Suprapubic skin (tissue), 4 donors: ENCODE measurements at regions not wholly inside any gene's neighbourhood (a gene's known extent, or its start where the extent isn't known, plus 50 kb on each side); places are given as distances from the start of the nearest gene placed in this dataset.

Experiments used
- DNase-seq, 2 donors: peaks; one replicate each; pipeline ENCODE4 v3.0.0-alpha.2; 2019; ENCODE audit warnings: low spot score in 2 of 2
- H3K27ac ChIP-seq: fragments of 200-600 bp; sonication (generic); one replicate; pipeline ENCODE4 v1.5.1; 2019
- H3K27me3 ChIP-seq: fragments of 200-600 bp; sonication (generic); one replicate; pipeline ENCODE4 v1.5.1; 2019
- H3K36me3 ChIP-seq: fragments of 200-600 bp; sonication (generic); one replicate; pipeline ENCODE4 v1.5.1; 2019
- H3K4me1 ChIP-seq: fragments of 200-600 bp; sonication (generic); one replicate; pipeline ENCODE4 v1.5.1; 2019
- H3K4me3 ChIP-seq: fragments of 200-600 bp; sonication (generic); one replicate; pipeline ENCODE4 v1.5.1; 2019; ENCODE audit warnings: mild to moderate bottlenecking
- H3K9me3 ChIP-seq: fragments of 200-600 bp; sonication (generic); one replicate; pipeline ENCODE4 v1.5.1; 2019
- EP300 ChIP-seq: sonication (generic); formaldehyde crosslinking; IDR thresholded peaks from one replicate; pipeline ENCODE4 v1.6.1; 2017; ENCODE audit warnings: antibody characterized with exemption
- POLR2A ChIP-seq, 2 donors: fragments of 450-650 bp; IDR thresholded peaks; one replicate each; pipeline ENCODE4 v1.6.1; 2017; ENCODE audit warnings: antibody characterized with exemption in 2 of 2, mild to moderate bottlenecking in 2 of 2, moderate library complexity in 2 of 2
- POLR2AphosphoS5 ChIP-seq, 3 donors: sonication (generic); formaldehyde crosslinking; IDR thresholded peaks; one replicate each; pipeline ENCODE4 v1.6.1; 2017; ENCODE audit warnings: antibody characterized with exemption in 3 of 3
- WGBS: methylation state at CpG from one replicate; pipeline ENCODE4 v1.1.5; 2018; 5-methylcytosine and 5-hydroxymethylcytosine counted together
- TF ChIP-seq, protein P1 (sequence below), 2 donors: fragments of 200-600 bp in 1 of 2; fragments of 450-650 bp in 1 of 2; sonication (generic) in 1 of 2; IDR thresholded peaks; one replicate each; pipeline ENCODE4 v1.5.1; 2016 to 2019; ENCODE audit warnings: antibody characterized with exemption in 2 of 2, mild to moderate bottlenecking in 1 of 2, moderate library complexity in 1 of 2

DNA sequence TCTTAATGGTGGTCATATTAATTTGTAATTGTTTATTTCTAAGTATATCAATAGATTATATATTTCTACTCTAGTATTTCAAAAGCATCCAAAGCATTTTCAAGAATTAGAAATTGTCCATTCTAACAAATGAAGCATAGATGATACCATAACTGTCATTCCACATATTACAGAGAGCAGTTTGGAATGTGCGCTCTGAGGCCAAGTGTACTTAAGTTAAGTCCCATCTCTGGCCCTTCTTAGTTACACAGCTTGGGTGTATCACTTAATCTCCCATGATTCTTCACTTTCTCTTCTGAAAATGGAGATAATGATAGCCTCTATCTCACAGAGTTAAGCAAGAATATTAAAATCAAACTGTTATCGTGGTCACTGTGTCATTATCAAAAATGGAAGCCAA, 281.1 kb downstream of the MRPL39 start:
- Histone ChIP-seq H3K4me3 (no peak overlapping the region), H3K9me3 (no peaks in the 10 kb centered on the region), H3K4me1 (no peaks in the 10 kb centered on the region), H3K36me3 (no peaks in the 10 kb centered on the region), H3K27ac (no peak overlapping the region), H3K27me3 (no peaks in the 10 kb centered on the region)
- DNase-seq = no peak
- 88% methylated on average over 2 of the region's 2 CpGs for WGBS
- TF ChIP-seq, protein P1, sequence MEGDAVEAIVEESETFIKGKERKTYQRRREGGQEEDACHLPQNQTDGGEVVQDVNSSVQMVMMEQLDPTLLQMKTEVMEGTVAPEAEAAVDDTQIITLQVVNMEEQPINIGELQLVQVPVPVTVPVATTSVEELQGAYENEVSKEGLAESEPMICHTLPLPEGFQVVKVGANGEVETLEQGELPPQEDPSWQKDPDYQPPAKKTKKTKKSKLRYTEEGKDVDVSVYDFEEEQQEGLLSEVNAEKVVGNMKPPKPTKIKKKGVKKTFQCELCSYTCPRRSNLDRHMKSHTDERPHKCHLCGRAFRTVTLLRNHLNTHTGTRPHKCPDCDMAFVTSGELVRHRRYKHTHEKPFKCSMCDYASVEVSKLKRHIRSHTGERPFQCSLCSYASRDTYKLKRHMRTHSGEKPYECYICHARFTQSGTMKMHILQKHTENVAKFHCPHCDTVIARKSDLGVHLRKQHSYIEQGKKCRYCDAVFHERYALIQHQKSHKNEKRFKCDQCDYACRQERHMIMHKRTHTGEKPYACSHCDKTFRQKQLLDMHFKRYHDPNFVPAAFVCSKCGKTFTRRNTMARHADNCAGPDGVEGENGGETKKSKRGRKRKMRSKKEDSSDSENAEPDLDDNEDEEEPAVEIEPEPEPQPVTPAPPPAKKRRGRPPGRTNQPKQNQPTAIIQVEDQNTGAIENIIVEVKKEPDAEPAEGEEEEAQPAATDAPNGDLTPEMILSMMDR (IDR thresholded peaks at IDR 0.05) = no peak
- TF ChIP-seq POLR2AphosphoS5 (IDR thresholded peaks at IDR 0.05) (no peak), EP300 (no peak), POLR2A (IDR thresholded peaks at IDR 0.05) (no peak)

DNA sequence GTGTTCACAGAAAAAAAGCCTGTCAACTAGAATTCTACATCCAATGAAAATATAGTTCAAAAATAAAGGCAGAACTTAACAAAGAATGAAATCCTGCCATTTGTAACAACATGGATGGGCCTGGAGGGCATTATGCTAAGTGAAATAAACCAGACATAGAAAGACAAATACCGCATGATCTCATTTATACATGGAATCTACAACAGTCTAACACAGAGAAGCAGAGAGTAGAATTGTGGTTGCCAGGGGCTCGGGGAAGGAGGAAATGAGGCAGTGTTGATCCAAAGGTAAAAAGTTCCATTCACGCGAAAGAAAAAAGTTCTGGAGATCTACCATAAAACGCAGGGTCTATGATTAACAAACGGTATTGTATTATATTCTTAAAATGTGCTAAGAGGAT, 282.6 kb downstream of the MRPL39 start:
- no peak for TF ChIP-seq POLR2AphosphoS5 (IDR thresholded peaks at IDR 0.05)
- no peak for TF ChIP-seq EP300
- TF ChIP-seq, protein P1 (IDR thresholded peaks at IDR 0.05) = no peak
- TF ChIP-seq POLR2A (IDR thresholded peaks at IDR 0.05) = no peak
- no peak for DNase-seq
- no peaks in the 10 kb centered on the region for H3K36me3 ChIP-seq
- H3K4me1 ChIP-seq = no peaks in the 10 kb centered on the region
- no peak overlapping the region for H3K27ac ChIP-seq
- 69% methylated on average over 6 of the region's 6 CpGs for WGBS
- no peaks in the 10 kb centered on the region for H3K27me3 ChIP-seq
- no peak overlapping the region for H3K4me3 ChIP-seq
- no peaks in the 10 kb centered on the region for H3K9me3 ChIP-seq

DNA sequence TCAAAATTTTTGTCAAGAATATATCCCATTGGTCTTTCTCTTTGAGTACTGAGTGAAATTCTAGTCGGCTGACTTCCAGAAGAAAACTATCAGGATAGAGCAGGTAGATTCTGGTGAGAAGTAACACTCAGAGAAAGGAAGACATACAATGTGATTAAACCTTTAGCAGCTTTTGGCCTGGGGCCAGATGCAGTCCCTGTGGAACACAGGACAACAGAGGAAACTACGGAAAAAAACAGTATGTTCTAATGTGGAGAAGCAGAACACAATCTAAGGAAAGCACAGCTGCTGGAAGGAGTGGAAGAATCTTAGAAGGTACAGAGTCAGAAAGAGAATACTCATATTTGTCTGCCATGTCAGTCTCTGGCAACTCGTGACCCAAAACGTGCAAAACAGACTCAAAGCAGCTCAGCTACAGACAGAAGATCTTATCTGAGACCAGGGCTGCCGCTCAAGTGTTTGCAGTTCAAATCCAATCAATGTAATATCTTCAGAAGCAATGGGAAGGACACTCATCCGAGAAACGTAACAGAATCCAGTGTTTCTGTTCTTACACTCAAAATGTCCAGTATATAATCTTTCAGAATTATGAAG, 283.8 kb downstream of the MRPL39 start:
- no peaks in the 10 kb centered on the region for H3K27me3 ChIP-seq
- H3K27ac ChIP-seq = no peak overlapping the region
- H3K4me3 ChIP-seq = no peak overlapping the region
- no peaks in the 10 kb centered on the region for H3K9me3 ChIP-seq
- 77% methylated on average over 7 of the region's 7 CpGs for WGBS
- TF ChIP-seq EP300 (no peak), POLR2AphosphoS5 (IDR thresholded peaks at IDR 0.05) (no peak), POLR2A (IDR thresholded peaks at IDR 0.05) (no peak)
- DNase-seq = no peak
- H3K36me3 ChIP-seq = no peaks in the 10 kb centered on the region
- no peaks in the 10 kb centered on the region for H3K4me1 ChIP-seq

DNA sequence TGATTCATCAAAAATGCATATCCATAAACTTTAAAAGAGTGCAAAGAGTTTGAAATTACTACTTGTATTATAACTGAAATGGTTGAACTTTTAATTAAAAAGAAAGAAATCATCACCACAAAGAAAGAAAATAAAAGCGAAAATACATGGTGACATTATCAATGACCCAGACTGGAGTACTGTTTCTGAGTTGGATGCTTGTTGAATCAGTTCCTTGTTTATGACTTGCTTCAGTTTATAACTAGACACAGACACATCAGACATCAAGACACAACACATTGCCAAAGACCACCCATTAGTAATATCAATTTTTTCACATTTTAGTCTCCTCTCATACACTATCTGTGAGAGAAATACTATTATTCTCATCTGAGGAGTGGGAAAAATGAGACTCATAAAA, 293.0 kb downstream of the MRPL39 start:
- no peak for DNase-seq
- H3K36me3 ChIP-seq = no peaks in the 10 kb centered on the region
- no peaks in the 10 kb centered on the region for H3K9me3 ChIP-seq
- TF ChIP-seq POLR2AphosphoS5 (IDR thresholded peaks at IDR 0.05) (no peak), EP300 (no peak), POLR2A (IDR thresholded peaks at IDR 0.05) (no peak)
- TF ChIP-seq, protein P1 (IDR thresholded peaks at IDR 0.05) = no peak
- H3K4me3 ChIP-seq = no peak overlapping the region
- no peaks in the 10 kb centered on the region for H3K4me1 ChIP-seq
- WGBS = 77% methylated on average over 1 of the region's 1 CpG
- no peak overlapping the region for H3K27ac ChIP-seq
- H3K27me3 ChIP-seq = no peaks in the 10 kb centered on the region

DNA sequence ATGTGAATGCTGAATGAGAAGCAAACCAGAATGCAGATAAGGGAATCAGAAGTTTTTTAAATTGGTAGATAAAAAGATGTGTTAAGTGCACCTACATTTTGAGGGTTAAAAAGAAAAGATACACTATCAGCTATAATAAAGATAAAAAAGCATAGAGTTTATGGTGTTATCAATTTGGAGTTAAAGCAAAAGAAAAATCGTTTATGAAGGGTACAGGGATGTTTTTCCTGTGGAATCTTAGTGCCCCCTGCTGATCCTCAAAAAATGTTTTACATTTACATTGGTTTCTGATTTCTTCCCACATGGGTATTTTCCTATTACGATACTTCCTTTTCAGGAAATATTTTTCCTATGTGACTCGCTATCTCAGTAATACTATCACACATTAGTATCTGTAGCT, 293.5 kb downstream of the MRPL39 start:
- H3K36me3 ChIP-seq = no peaks in the 10 kb centered on the region
- WGBS = 26% methylated on average over 3 of the region's 3 CpGs
- no peaks in the 10 kb centered on the region for H3K27me3 ChIP-seq
- H3K27ac ChIP-seq = no peak overlapping the region
- TF ChIP-seq POLR2AphosphoS5 (IDR thresholded peaks at IDR 0.05) (no peak), EP300 (no peak), POLR2A (IDR thresholded peaks at IDR 0.05) (no peak)
- TF ChIP-seq, protein P1 (IDR thresholded peaks at IDR 0.05) = no peak
- no peak for DNase-seq
- H3K4me1 ChIP-seq = no peaks in the 10 kb centered on the region
- no peak overlapping the region for H3K4me3 ChIP-seq
- H3K9me3 ChIP-seq = peaks cover 2% of the 10 kb centered on the region

DNA sequence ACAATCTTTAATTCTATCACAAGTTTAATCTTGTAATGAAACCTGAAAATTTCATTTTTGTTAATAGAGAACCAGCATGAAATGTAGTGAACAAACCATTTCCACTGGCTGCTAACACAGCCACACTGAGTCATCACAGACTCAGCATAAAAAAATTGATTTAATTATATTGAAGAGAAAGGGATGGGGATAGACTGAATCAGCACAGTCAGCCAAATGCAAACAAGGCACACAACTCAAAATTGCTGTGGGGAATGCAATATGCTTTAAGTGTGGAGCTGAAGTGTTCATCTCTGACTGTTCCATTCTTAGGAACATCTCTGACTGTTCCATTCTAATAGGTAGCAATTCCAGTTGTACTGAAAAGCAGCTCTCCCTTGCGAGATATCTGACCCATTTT, 299.8 kb downstream of the MRPL39 start:
- Histone ChIP-seq H3K27ac (no peak overlapping the region), H3K27me3 (no peaks in the 10 kb centered on the region), H3K4me1 (no peaks in the 10 kb centered on the region), H3K4me3 (no peak overlapping the region), H3K9me3 (peaks cover 7% of the 10 kb centered on the region), H3K36me3 (no peaks in the 10 kb centered on the region)
- no peak for TF ChIP-seq POLR2A (IDR thresholded peaks at IDR 0.05)
- WGBS = 75% methylated on average over 1 of the region's 1 CpG
- DNase-seq = no peak
